ENCODE measurements at regions not wholly inside any gene's neighbourhood (a gene's known extent, or its start where the extent isn't known, plus 50 kb on each side); places are given as distances from the start of the nearest gene placed in this dataset.

DNA sequence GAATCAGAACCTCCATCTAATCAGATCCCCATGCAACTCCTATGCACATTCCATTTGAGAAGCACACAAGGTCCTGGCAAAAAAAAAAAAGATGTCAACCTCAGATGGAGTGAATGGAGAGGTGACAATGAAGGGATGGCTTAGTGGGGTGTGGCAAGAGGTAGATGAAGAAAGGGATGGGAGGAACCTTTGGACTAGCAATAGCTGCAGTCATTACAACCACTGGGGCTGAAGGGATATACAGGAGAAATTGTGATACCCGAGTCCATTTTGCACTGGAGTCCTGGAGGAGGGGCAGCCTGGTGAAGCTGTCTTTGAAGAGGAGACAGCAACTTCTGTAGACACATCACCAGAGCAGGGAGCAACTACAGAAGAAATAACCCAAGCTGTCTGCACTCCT lies 219.6 kb downstream of the ENC1 start:
- intact Hi-C loops (cut with DNase I, micrococcal nuclease), result no loop called here
- TF ChIP-seq, protein P1, sequence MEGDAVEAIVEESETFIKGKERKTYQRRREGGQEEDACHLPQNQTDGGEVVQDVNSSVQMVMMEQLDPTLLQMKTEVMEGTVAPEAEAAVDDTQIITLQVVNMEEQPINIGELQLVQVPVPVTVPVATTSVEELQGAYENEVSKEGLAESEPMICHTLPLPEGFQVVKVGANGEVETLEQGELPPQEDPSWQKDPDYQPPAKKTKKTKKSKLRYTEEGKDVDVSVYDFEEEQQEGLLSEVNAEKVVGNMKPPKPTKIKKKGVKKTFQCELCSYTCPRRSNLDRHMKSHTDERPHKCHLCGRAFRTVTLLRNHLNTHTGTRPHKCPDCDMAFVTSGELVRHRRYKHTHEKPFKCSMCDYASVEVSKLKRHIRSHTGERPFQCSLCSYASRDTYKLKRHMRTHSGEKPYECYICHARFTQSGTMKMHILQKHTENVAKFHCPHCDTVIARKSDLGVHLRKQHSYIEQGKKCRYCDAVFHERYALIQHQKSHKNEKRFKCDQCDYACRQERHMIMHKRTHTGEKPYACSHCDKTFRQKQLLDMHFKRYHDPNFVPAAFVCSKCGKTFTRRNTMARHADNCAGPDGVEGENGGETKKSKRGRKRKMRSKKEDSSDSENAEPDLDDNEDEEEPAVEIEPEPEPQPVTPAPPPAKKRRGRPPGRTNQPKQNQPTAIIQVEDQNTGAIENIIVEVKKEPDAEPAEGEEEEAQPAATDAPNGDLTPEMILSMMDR (IDR thresholded peaks at IDR 0.05), result no peak
- H3K4me3 ChIP-seq, result no peak overlapping the region
- peaks cover 3% of the 10 kb centered on the region for H3K4me1 ChIP-seq (ENCODE audit: low read depth)
- ATAC-seq (no peak), DNase-seq (no peak)
- H3K36me3 ChIP-seq (ENCODE audit: low read depth), result no peaks in the 10 kb centered on the region
- no peaks in the 10 kb centered on the region for H3K9me3 ChIP-seq

DNA sequence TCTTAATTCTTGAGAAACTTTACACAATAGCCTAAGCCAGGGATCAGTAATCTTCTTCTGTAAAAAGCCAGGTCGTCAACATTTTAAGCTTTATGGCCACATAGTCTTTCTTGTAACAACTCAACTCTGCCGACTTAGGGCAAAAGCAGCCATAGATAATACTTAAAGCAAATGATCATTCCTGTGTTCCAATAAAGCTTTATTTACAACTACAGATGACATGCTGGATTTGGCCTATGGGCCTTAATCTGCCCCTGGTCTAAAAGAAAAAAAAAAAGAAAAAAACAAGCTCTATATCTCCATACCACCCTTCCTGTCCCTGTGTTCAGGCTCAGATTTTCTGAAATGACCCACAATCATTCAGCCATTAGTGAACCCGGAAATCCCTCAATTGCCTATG lies 220.3 kb downstream of the ENC1 start:
- H3K4me3 ChIP-seq, result no peak overlapping the region
- DNase-seq, result no peak
- H3K36me3 ChIP-seq (ENCODE audit: low read depth), result no peaks in the 10 kb centered on the region
- TF ChIP-seq, protein P1 (IDR thresholded peaks at IDR 0.05), result no peak
- peaks cover 6% of the 10 kb centered on the region for H3K4me1 ChIP-seq (ENCODE audit: low read depth)
- no peaks in the 10 kb centered on the region for H3K9me3 ChIP-seq
- intact Hi-C loops (cut with DNase I, micrococcal nuclease), result no loop called here
- no peak for ATAC-seq

DNA sequence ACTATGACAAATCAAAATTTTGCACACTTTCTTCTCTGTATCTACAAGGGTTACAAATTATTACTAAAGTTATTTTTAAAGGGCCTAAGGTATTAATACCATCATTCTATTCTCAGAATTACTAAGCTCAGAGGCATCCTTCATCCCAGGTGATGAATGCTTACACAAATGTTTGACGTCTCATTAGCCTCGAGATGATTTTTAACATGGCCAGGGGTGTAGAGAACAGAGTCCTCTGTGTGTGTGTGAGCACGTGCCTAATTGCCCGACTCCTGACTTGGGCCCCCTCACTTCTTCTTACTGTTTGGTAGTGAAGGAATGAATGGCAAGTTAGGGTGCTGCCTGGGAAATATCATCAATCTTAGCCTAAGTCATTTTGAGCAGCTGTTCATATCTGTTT lies 221.1 kb downstream of the ENC1 start:
- no peak for ATAC-seq
- TF ChIP-seq, protein P1 (IDR thresholded peaks at IDR 0.05), result no peak
- intact Hi-C loops (cut with DNase I, micrococcal nuclease), result no loop called here
- no peak for DNase-seq
- H3K4me3 ChIP-seq, result no peak overlapping the region
- no peaks in the 10 kb centered on the region for H3K9me3 ChIP-seq
- H3K36me3 ChIP-seq (ENCODE audit: low read depth), result no peaks in the 10 kb centered on the region
- peaks cover 6% of the 10 kb centered on the region for H3K4me1 ChIP-seq (ENCODE audit: low read depth)

DNA sequence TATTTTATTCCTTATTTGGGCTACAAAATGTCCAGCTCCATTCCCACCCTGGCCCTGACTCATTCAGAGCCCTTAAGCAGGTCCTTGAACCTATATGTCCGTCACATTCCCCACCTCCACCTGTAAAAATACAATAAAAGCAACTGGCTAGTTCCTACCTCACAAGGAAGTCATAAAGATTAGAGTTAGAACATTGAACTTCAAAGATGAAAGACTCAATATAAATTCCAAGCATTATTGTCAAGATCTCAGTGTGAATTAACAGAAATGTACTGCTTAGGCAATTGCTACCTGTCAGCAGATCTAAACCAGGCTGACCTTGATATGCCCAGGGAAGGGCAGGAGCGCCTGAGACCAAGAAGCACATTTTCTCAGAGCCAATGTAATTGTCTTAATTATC lies 221.8 kb downstream of the ENC1 start:
- Histone ChIP-seq H3K36me3 (ENCODE audit: low read depth) (no peaks in the 10 kb centered on the region), H3K4me1 (ENCODE audit: low read depth) (peaks cover 6% of the 10 kb centered on the region), H3K4me3 (no peak overlapping the region), H3K9me3 (no peaks in the 10 kb centered on the region)
- TF ChIP-seq, protein P1 (IDR thresholded peaks at IDR 0.05), result no peak
- intact Hi-C loops (cut with DNase I, micrococcal nuclease), result no loop called here
- ATAC-seq (peak; percentile 95), DNase-seq (peak in 2 of 3 donors; percentile 43 to 61)

DNA sequence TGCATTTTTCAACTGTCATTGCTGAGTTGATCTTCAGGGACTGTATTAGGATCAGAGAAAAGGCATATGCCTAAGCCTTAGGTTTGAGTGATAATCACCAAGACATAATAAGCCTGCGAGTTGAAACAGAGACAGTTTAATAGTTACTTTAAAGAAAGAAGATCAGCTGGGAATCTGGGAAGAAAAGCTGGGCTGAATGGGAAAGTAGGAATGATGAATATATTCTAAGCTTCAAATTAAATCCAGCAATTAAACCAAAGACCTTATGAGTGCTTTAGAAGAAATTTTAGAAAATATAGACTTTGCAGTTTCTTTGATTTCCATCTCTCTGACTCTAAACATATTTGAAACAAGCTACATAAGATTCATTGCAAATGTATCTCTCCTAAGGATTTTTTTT lies 222.3 kb downstream of the ENC1 start:
- no peak for DNase-seq
- Histone ChIP-seq H3K4me1 (ENCODE audit: low read depth) (peaks cover 7% of the 10 kb centered on the region), H3K36me3 (ENCODE audit: low read depth) (no peaks in the 10 kb centered on the region), H3K4me3 (no peak overlapping the region), H3K9me3 (no peaks in the 10 kb centered on the region)
- intact Hi-C loops (cut with DNase I, micrococcal nuclease), result no loop called here
- ATAC-seq, result no peak
- TF ChIP-seq, protein P1 (IDR thresholded peaks at IDR 0.05), result no peak

DNA sequence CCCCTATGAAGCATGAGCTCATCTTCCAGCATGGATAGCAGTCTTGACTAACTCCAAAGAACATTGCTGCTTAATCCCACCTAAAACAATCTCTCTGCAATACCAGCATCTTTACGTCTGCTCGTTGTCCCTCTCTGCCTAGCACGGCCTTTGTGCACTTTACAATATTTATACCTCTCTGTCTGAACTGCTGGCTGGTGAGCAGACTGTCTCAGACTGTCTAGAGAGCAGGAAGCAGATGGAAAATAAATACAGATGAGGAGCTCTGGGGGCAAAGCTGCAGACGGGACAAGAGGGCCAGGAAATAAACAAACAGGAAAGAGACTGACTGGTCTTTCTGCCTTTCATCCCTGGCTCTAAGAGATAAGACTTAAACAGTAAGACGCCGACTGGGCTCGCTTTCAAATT lies 224.8 kb downstream of the ENC1 start:
- intact Hi-C loops (cut with DNase I, micrococcal nuclease), result no loop called here

More for the DNA sequence above, 224.8 kb downstream of the ENC1 start:
- DNase-seq, result peak in 2 of 3 donors; percentile 31 to 40
- Histone ChIP-seq H3K4me3 (no peak overlapping the region), H3K36me3 (ENCODE audit: low read depth) (no peaks in the 10 kb centered on the region), H3K9me3 (no peaks in the 10 kb centered on the region), H3K4me1 (ENCODE audit: low read depth) (peaks cover 10% of the 10 kb centered on the region)
- TF ChIP-seq, protein P1 (IDR thresholded peaks at IDR 0.05), result no peak
- ATAC-seq, result peak; percentile 54
